ENCODE measurements at regions not wholly inside any gene's neighbourhood (a gene's known extent, or its start where the extent isn't known, plus 50 kb on each side); places are given as distances from the start of the nearest gene placed in this dataset.

- TF ChIP-seq CTCF (IDR thresholded peaks at IDR 0.05; ENCODE audit: borderline replicate concordance, insufficient read depth, low read depth, low read length), result no peak
- H3K4me3 ChIP-seq (ENCODE audit: low read depth, low read length), result no peak overlapping the region
Observed at GRCh38 chr3:14331251-14331650, 71.2 kb upstream of the SLC6A6 start.

GRCh38 chr3:14332392-14332791 lies 70.0 kb upstream of the SLC6A6 start:
- no peak for TF ChIP-seq CTCF (IDR thresholded peaks at IDR 0.05; ENCODE audit: borderline replicate concordance, insufficient read depth, low read depth, low read length)
- no peak overlapping the region for H3K4me3 ChIP-seq (ENCODE audit: low read depth, low read length)

- H3K4me3 ChIP-seq (ENCODE audit: low read depth, low read length), result no peak overlapping the region
- TF ChIP-seq CTCF (IDR thresholded peaks at IDR 0.05; ENCODE audit: borderline replicate concordance, insufficient read depth, low read depth, low read length), result no peak
Observed at GRCh38 chr3:14333215-14333614, 69.2 kb upstream of the SLC6A6 start.

- no peak overlapping the region for H3K4me3 ChIP-seq (ENCODE audit: low read depth, low read length)
- TF ChIP-seq CTCF (IDR thresholded peaks at IDR 0.05; ENCODE audit: borderline replicate concordance, insufficient read depth, low read depth, low read length), result no peak
Observed at GRCh38 chr3:14333621-14334020, 68.8 kb upstream of the SLC6A6 start.

GRCh38 chr3:14334136-14334535 lies 68.3 kb upstream of the SLC6A6 start:
- H3K4me3 ChIP-seq (ENCODE audit: low read depth, low read length), result no peak overlapping the region
- no peak for TF ChIP-seq CTCF (IDR thresholded peaks at IDR 0.05; ENCODE audit: borderline replicate concordance, insufficient read depth, low read depth, low read length)

- TF ChIP-seq CTCF (IDR thresholded peaks at IDR 0.05; ENCODE audit: borderline replicate concordance, insufficient read depth, low read depth, low read length), result no peak
- H3K4me3 ChIP-seq (ENCODE audit: low read depth, low read length), result no peak overlapping the region
Observed at GRCh38 chr3:14334936-14335335, 67.5 kb upstream of the SLC6A6 start.

GRCh38 chr3:14335774-14336748 lies 66.3 kb upstream of the SLC6A6 start:
- TF ChIP-seq CTCF (IDR thresholded peaks at IDR 0.05; ENCODE audit: borderline replicate concordance, insufficient read depth, low read depth, low read length), result no peak
- no peak overlapping the region for H3K4me3 ChIP-seq (ENCODE audit: low read depth, low read length)
